ENCODE measurements at regions not wholly inside any gene's neighbourhood (a gene's known extent, or its start where the extent isn't known, plus 50 kb on each side); places are given as distances from the start of the nearest gene placed in this dataset.

DNA sequence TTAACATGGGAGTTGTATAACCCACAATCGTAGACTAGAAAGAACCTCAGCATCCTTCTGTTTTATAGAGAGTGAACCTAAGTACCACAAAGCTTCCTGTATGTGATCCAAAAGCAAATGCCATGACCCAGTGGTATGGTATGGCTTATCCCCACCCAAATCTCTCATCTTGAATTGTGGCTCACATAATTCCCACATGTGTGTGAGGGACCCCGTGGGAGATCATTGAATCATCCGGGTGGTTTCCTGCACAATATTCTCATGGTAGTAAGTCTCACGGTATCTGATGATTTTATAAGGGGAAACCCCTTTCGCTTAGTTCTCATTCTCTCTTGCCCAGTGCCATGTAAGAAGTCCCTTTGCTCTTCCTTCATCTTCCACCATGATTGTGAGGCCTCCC, 587.9 kb downstream of the LMO7 start:
- no peak for DNase-seq (ENCODE audit: low read depth in 2 of 2)

DNA sequence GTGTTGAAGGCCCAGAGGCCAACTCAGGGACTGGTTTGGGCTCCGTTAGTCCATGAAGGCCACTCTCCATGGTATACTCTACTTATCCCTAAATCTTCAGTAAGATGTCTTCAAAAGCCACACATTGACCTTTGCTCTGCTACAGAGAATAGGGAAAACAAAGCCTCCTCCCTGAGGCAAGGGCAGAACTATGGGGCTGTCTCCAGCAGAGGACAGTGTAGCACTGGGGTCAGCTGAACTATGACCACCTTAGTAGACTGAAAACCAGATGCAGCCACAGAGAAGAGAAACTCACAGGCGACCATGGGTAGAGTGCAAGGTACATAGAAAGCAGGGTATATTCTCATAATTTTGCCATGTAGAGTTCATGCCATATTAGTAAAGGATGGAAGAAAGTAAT, 587.4 kb downstream of the LMO7 start:
- DNase-seq (ENCODE audit: low read depth in 2 of 2) = no peak

DNA sequence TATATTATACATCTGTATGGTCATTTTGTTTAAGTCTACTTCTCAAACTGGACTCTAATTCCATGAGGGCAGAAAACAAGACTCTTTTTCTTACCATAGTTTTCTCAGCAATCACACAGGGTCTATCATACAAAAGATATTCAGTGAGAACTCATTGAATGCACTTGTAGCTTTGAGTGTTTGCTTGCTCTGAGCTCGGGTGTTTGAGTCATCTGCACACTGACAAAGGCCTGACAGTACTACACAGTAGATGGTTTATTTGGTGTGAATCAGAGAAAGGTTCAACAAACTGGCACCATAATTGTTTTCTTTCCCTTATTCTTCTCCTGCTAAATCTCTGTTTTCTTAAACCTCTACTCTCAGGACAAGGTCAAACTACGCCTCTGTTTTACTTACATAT, 586.4 kb downstream of the LMO7 start:
- DNase-seq (ENCODE audit: low read depth in 2 of 2) = no peak

DNA sequence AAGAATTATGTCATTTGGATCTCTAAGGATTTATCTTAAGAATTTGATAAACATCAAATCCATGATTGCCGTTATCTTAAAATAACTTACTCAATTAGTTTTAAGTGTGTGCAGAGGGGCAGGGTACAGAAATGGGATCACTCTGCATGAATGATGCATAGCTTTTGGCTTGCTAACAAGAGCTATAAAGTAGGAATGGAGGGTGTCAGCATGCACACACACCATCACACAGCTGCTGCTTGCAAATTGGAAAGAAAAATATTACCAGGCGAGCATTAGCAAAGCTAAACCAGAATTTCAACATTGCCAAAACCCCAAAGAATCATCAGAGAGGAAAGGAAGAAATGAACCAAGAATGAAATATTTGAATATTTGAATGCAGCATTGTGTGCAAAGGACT, 580.6 kb downstream of the LMO7 start:
- no peak for DNase-seq (ENCODE audit: low read depth in 2 of 2)

DNA sequence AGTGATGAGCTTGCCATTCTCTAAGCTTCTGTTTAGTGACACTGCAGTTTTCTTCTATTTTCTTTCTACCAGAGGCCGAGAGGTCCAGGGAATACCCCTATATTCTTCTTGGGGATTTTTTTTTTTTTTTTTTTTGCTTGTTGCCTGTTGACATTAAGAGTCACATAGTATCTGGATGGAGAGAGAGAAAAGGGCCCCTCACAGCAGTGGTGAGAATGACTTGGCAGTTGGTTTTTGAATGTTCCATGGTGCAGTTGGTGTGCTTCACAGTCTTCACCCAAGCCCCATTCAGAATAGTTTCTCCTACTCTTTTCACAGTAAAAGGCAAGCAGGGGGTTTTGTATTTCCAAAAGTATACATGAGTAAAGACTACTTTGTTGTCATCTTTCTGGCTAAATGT, 577.9 kb downstream of the LMO7 start:
- DNase-seq (ENCODE audit: low read depth in 2 of 2) = no peak

DNA sequence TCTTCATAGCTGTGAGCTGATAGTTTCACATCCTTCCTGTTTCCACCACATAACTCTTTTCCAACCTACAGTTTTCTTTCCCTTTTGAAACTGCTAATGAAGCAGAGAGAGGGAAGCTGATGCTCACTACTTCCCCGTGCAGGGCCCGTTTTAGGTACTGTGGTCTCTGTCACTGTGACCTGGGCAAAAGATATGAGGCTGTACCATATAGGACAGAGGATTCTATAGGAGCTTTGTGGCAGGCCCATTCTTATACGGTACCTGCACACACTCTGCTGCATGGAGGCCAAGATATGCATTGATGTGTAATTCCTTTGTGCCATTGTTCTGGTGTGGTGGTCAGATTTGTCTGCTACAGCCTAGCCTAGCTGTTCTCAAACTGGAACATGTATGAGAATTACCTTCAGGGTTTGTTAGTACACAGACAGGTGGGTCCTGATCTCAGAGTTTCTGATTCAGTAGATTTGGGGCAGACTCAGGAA, 577.3 kb downstream of the LMO7 start:
- no peak for DNase-seq (ENCODE audit: low read depth in 2 of 2)

DNA sequence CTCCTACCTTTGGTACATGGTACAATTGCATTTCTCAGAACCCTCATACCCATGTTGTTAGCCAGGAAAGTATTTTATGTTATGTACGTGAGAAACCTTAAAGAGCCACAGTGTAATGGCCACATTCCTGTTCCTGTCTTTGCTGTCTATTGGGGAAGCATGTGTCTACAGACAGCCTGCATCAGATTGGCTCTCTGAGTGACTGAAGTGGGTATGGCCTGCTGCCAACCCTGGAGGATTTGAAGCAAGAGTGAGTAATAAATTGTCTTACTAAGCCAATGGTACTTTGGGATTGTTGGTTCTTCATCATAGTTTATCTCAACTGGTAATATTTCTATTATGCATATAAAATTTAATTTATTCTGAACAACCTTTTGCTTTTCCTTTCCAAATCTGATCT, 574.1 kb downstream of the LMO7 start:
- no peak for DNase-seq (ENCODE audit: low read depth in 2 of 2)

DNA sequence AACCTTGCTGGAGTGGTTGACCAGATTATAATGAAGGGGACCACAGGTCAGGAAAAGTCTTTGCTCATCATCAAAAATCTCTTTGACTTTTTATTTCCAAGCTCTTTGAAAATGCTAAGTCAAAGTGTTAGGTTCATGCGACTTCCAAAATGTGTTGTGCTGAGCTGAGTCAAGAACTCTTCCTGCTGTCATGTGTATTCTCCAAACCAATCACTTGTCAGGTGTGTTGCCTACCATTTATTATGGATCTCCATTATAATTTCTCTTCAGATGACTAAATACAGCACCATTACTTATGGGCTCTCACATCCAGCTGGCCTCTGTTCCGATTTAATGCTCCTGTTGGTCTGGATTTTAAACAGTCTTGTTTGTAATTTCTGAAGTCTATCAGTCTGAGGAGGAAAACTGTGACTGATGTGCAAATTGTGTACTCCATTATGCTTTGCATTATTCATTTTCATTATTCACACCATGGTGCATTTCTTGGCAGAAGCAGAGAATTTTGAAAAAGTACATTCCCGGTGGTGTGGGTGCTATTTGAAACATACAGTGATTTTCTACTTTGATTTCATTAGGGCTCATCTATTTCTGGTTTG, 562.5 kb downstream of the LMO7 start:
- no peak for DNase-seq (ENCODE audit: low read depth in 2 of 2)

DNA sequence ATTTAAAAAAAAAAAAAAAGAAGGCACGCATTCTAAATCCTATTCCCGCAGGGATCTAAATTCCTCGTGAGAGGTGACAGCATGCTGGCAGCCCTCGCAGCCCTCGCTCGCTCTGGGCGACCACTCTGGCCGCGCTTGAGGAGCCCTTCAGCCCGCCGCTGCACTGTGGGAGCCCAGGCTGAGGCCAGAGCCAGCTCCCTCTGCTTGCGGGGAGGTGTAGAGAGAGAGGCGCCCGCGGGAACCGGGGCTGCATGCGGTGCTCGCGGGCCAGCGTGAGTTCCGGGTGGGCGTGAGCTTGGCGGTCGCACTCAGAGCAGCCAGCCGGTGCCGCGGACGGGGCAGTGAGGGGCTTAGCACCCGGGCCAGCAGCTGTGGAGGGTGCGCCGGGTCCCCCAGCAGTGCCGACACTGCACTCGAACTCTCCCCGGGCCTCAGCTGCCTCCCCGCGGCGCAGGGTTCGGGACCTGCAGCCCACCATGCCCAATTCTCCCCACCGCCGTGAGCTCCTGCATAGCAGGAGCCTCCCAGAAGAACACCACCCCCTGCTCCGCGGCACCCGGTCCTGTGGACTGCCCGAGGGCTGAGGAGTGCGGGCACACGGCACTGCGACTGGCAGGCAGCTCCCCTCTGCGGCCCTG, 553.9 kb downstream of the LMO7 start:
- DNase-seq (ENCODE audit: low read depth in 2 of 2) = no peak

DNA sequence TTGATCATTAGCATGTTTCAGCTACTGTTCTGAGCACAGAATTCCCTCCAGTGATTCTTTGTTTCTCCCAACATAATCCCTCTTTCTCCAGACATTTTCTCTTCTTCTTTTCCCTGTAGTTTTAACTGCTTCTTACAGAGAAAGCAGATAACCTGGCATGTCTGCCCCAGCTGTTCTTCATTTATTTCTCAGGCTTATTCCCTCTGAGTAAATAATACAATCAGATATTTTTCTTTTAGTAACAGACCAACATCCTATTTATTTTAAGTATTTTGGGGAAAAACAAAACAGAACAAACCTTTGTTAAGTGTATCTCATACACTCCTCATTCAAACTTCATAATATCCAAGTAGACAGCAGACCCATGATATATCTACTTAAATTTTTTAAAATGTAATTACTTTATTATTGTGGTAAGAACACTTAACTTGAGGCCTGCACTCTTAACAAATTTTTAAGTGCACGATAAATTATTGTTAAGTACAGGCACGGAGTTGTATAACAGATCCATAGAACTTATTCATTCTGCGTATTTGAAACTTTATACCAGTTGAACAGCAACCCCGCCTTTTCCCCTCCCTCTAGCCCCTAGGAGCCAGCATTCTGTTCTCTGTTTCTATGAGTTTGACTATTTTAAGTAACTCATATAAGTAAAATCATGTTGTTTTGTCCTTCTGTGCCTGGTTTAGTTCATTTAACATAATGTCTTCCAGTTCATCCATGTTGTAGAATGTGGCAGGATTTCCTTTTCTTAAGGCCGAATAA, 540.0 kb downstream of the LMO7 start:
- no peak for DNase-seq (ENCODE audit: low read depth in 2 of 2)

DNA sequence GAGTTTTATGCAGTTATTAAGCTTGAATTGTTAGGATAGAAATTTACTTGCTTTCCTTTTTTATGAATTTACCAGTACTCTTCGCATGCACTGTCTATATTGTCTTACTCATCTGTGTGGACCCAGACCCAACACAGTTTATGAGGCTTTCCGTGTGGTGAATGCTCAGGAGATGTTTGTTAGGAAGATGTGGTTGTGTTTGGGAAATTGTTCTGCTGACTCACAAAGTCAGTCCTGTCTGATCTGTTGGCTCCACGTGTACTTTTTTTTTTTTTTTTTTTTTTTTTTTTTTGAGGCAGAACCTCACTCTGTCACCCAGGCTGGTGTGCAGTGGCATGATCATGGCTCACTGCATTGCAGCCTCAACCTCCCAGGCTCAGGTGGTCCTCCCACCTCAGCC, 532.5 kb downstream of the LMO7 start:
- DNase-seq (ENCODE audit: low read depth in 2 of 2) = no peak

DNA sequence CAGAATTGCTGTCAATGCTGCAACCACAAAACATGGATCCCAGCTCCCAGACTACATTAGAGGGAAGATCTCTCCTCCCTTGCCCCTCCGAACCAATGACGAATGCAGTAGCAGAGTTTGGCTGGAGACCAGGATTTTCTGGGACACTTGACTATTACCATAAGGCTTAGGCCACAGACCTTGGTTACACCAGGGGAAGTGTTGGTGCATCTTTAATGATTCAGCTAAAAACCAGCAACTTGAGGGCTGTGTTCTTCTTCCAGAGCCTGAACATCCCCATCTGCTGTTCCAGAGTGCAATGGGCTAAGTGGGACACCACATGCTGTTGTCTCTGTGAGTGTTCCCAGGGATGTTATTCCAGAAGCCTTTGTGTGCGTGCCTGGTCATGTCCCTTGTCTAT, 528.2 kb downstream of the LMO7 start:
- DNase-seq (ENCODE audit: low read depth in 2 of 2) = no peak

DNA sequence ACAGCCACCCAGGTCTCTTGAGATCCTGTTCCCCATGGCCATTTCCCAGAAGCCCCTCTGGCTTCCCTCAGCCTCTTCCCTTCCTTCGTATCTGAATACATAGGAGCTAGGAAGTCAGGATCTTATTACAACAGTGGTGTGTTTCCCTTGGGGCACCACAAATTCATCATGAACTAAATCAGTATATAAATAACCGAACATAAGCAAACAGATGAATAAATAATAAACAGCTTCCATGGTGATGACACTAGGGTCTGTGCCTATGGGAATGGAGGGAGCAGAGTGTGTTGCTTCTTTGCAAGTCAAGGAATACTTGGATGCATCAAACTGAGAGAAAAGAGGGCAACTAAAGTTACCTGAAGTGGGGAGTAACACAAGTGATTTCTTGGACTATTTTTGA, 527.6 kb downstream of the LMO7 start:
- DNase-seq (ENCODE audit: low read depth in 2 of 2) = no peak

DNA sequence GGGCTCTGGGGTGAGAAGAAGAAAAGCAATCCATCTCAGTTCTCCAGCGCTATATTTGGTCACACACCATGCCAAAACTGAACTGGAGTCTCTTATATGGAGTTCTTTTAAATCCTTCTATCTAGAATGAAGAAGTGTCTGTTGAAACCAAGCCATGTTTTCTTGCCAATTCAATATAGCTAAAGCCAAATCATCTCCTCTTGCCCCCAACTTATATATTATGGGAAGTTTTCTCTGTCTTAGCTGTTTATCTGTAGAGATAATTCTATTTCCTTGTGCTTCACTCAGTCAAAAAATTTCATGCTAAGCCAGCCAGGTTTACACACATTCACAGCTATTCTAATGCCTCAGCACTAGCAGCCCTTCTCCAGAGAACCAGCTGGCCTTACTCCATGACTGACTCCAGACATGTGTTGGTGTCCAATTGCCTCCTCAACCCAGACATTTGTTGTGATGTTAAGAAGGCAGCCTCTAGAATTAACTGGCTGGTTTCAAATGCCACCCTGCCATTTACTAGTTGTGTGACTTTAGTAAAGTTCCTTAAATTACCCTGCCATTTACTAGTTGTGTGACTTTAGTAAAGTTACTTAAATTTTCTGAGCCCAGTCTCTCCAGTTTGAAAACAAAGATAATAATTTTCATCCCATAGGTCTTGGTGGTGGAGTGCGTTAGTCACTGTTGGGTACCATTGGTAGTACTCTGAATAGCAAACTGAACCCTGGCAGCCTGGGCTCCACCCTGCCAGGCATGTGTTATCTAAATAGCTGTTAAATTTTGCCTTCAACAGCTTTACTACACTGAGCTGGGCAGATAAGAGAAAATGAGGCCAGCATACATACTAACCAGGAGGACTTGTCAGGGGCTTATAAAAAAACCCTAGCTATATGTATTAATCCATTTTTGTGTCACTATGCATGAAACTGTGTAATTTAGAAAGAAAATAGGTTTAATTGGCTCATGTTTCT, 525.1 kb downstream of the LMO7 start:
- no peak for DNase-seq (ENCODE audit: low read depth in 2 of 2)

DNA sequence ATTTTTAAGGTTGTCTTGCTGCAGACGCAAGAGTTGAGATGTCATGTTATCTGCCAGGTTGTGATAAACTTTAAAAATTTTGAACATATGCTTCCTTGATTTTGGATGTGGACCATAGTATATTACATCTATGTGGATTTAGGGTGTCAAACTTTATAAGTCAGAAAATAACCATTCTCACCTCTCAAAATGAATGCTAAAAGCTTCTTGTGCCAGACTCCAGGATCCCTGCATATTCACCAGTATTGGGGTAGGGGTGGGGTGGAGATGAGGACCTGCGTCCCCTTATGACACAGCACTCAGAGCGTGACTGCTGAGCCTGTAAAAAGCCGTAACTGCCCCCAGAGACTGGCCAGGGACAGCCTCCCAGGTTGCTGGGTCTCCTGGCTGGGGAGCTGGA, 524.4 kb downstream of the LMO7 start:
- no peak for DNase-seq (ENCODE audit: low read depth in 2 of 2)

DNA sequence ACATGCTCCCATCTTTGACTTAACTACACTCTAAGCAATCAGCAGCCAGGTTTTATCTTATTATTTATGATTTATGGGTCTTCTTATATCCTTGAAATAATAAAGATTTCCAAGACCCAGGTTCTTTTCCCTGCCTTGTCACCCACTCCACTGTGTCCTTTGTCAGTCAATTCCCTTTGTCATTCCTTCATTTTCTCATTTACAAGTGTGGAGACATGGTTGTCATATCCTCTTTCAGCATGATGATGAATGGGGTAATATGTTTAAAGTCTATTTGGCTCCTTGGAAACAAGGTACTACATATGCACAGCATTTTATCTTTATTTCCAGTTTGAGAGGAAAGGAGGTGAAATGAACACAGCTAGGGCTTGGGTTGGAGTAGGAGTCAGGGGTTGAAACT, 521.8 kb downstream of the LMO7 start:
- DNase-seq (ENCODE audit: low read depth in 2 of 2) = no peak

DNA sequence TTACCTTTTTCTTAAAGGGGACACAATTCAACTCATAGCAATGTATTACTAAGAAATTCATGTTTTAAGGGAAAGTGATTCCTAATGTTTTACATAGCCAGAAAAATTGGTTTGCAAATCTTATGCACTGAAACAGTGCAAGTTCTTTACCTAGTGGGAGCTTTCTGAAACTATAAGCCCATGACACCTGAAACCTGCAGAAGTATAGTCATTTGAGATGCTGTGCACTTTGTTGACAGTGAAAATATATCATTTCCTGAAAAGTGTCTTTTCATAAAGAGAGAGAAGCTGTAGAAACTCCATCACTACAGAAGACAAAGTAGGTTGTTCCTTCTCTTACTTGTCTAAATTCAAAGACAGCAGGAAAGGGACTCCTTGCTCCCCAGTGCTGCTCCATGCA, 517.1 kb downstream of the LMO7 start:
- DNase-seq (ENCODE audit: low read depth in 2 of 2) = no peak

DNA sequence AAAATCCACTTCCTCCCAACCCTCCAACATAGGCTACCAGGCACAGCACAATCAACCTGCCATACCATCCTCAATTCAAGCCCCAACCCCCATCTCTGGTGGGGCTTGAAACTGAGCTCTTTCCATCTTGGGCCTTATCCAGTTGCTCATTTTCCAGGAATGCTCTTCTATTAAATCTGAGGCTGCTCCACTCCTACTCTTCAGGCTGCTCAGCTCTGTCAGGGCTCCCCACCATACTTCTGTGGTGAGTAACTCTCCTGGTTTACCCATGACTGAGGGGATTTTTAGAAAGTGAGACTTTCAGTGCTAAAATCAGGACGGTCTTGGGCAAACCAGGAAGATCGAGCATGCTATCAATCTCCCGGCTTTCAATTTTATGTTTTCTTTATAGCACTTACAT, 512.8 kb downstream of the LMO7 start:
- DNase-seq (ENCODE audit: low read depth in 2 of 2) = no peak

DNA sequence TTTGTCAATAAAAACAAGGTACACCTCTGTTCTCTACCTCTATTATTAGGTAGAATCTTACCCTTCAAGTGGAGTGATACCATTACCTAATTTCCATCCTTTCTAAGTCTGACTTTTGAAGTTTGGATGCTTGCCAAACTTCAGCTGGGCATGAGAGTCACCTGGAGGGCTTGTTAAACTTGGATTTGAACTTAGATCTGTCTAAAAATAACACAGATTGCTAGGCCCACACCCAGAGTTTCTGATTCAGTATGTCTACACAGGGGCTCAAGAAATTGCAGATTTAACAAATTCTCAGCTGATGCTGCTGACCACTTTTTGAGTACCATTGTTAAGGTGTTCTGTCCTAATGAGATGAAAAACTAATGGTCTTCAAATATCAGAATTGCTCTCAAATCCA, 512.2 kb downstream of the LMO7 start:
- DNase-seq (ENCODE audit: low read depth in 2 of 2) = no peak

DNA sequence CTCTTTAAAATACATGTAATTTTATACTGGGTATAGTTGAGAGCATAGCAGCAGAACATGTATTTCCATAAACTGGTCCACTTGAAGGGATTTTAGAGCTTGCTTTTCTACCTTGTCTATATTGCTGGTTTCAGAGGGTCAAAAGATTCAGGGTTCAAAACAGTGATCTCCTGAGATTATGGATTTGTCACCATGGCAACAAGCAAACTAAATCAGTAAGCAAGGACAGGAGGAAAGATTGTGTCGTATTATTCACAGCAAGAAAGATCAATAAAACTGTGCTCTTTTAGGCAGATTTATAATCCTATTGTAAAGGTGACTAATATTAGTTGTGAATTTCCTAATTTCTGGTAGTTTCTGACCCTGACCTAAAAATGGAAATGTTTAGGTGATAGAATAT, 496.4 kb downstream of the LMO7 start:
- DNase-seq (ENCODE audit: low read depth in 2 of 2) = no peak

DNA sequence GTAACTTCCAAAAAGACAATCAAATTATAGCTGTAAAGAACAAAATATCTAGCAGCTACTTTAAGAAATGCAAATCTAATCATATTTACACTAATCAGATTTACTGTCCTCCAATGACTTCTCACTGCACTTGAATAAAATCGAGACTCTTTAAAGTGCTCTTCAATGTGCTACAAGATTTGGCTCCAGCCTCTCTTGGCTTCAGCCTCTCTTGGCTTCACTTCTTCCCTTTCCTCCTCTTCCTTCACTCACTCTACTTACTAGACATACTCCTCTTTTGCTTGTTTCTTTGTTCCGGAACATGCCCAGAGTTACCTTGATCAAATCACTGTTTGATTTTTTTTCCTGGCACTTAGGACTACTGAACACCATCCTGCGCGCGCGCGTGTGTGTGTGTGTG, 495.4 kb downstream of the LMO7 start:
- no peak for DNase-seq (ENCODE audit: low read depth in 2 of 2)
